LHCN-M2 (cell line): ENCODE measurements at regions not wholly inside any gene's neighbourhood (a gene's known extent, or its start where the extent isn't known, plus 50 kb on each side); places are given as distances from the start of the nearest gene placed in this dataset.

ENCODE experiments used
- DNase-seq: peaks from one replicate; pipeline ENCODE4 v3.0.0-alpha.2; 2012; ENCODE audit warnings: low read depth

DNA sequence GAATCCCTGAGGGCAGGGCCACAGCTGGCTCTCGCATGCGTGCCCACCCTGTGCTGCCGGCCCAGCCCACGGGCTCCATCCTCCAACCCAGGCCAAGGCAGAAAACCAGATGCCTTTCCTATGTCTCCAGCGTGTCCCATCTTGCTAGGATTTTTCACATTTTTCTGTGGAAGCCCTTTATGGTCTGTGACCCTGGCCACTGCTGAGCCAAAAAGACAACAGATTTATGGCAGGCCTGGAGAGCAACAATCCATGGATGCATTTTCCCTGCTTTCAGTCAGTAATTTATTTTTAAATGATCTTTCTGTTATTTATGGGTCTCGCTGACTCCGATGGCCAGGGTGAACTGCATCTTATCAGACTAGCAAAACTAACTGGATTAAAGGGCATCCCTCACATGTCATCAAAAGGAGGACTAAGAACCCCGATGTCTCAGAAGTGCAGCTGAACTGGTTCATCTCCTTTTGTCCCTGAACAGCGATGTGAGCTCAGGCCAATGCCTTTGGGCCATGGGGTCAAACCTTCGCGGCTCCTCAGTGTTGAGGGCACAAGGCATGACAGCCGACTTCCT lies 346.0 kb downstream of the CYRIA start:
- DNase-seq = no peak

DNA sequence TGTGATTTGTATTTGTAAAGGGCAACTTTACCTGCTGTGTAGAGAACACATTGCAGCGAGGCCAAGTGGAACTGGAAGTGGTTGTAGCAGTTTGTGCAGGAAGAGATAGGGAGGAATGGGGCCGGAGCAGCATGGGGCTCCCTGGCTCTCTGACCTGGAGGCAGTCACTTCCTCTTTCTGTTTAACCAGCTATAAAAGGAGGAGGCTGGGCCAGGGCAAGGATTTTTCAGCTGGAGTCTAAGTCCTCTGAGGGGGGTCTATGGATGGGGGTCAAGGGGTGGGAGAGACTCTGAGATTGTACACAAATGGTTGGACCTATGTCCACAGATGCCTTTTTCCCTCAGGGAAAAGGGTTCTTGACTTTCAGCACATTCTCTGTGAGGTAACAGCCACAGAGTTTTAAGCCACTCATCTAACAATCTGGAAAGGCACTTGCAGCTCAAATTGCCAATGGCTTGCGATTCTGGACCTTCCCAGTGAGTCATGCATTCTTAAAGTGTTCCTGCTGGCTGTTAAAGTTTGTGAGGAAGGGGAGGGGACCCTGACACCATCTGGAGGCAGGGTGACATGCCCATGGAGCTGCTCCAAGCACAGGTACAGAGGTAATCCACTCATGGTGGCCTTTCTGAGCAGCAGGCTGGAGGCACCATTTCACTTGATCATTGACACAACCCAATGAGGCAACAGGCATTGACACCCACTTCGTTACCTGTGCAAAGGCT lies 347.0 kb downstream of the CYRIA start:
- DNase-seq = no peak

DNA sequence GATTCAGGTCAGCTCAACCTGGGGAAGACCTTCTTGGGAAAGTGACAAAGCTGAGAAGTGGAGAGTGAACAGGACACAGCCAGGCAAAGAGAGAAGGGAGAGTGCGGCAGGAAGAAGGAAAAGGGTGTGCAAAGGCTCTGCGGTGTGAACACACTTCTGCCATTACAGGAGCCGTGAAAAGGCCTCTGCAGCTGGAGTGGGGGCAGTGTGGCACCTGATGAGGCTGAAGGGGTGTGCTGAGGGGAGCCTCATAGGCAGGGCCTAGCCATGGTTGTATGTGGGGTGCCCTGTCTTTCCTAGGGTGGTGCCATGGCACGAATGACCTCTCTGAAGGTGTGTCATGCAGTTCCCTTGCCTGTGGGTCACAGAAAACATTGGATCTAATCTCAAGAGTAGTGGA lies 347.6 kb downstream of the CYRIA start:
- no peak for DNase-seq

DNA sequence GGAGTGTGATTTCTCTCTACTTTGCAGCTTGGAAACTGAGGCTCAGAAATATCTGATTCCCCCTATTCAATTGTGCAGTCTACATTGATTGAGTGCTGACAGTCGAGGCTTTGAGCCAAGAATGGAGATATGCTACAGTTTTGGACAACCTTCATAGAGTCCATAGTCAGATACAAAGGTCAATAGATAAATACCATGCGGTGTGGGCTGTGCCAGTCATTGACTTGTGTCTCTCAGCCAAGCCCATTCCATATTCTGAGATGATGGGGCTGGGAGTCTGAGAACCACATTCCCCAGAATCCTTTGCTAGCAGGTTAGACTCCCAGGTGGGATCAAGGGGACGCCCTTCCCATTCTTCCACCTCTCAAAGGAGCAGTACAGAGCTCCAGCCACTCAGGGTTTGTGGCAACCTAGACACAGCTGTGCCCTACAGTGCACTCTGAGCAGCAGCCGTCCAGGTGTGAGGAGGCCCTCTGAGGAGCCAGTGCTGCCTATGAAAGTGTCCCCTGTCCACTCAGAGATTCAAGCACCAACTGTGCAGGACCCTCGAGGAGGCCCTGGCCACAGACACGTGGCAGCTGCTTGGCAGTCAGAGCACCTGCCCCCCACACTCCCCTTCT lies 348.3 kb downstream of the CYRIA start:
- no peak for DNase-seq

DNA sequence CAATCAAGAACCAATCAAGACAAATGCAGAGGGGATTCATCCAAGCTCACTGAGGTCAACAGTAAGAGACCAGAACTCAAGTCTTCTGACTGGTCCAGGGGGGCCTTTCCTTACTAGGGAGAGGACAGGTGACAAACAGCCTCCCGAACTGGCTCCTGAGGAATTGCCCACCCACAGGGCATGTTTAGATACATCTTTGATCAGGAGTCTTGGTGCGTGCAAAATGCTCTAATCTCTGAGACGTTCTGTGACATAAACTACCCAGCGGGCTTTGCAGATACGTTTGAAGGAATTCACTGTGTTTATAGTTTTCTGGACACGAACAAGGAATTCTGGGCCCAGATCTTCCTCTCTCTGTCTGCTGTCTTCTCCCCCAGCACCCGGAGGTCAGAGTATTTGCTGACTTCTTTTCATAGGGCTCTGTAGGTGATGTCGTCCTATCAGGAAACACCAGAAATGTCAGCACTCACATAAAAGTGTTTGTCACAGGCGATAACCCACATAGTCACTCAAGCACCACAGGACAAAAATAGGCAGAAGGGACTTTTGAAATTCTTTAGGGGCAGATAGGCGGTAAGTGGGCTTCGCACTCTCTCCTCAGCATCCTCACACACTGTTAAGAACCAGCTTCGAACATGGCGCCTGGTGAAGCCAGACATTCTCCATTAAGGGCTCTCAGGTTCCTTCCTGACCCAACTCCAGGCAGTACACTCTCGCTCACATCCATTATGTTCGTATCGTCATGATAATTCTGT lies 349.0 kb downstream of the CYRIA start:
- no peak for DNase-seq

DNA sequence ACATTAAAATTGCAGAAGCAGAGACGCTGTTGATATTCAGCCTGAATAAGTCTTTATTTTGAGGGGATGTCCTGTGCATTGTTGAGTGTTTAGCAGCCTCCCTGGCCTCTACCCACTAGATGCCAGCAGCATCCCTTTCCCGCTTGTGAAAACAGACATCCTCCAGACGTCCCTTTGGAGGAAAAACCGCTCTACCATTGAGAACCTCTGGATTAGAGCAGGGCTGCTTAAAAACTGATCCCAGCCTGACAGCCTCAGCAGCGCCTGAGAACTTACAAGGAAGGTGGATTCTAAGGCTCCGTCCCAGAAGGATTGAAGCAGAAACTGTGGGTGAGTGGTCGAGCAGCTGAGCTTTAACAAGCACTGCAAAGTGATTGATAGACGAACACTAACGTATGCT lies 349.7 kb downstream of the CYRIA start:
- no peak for DNase-seq

DNA sequence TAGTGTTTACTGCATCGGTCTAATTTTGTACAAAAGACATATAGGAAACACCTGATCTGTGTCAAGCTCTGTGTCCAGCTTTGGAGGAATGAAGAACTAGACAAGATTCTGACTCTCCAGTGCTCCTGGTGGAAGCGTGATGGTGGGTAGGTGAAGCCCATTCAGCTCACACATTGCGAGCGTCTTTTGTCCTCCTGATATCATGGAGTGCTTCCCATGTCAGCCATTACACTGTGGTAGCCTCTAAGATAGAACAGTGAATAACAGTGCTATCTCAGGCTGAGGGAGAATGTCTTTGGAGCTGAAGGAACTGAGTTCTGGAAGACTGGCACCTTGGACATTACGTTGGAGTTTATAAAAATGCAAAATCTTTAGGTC lies 350.2 kb downstream of the CYRIA start:
- DNase-seq = no peak

DNA sequence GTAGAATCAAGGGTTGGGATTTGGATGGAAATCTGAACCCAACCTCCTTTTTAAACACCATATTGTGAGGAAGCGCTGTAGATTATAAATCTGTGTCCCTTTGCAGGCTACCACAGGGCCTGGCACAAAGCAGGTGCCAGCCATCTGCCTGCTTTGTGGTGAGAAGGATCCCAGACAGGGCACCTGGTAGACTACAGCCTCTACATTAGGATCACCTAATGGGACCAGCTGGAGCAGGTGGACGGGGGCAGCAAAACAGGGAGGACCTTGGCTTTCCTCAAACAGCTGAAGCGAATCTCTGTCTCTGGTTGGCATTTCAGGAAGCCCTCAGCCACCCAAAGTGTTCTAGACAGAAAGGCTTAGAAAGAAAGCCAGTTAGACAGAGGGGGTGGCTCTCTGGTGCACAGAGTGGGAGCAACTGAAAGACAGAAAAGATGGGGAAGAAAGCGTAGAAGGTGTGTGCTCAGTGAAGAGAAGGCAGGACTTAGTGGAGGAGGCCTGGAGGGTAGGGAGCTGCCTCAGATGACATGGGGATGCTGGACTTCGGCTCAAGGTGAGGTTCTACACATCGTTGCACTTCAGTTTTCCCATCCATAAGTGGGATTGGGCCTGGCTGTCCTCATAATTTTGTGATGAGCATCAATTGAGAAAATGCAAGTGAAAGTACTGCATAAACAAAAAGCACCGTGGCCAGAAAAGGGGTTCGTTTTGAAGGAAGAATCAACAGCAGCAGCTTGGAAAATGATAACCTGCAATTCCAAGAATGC lies 350.8 kb downstream of the CYRIA start:
- DNase-seq = no peak

DNA sequence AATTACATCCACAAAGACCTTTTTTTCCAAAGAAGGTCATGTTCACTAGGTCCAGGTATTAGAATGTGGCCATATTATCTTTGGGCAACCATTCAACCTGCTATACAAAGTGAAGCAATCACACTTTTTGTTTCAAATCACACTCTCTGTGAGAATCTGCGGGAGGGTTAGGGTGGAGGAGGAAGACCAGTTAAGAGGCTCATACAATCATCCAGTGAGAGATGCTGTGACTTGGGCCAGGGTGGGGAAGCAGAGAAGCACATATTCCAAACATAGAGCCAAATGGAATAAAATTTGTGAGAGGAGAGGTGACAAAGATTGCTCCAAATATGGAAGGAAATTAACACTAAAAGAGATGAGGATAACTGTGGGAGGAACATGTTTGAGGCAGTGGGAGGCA lies 351.6 kb downstream of the CYRIA start:
- no peak for DNase-seq

DNA sequence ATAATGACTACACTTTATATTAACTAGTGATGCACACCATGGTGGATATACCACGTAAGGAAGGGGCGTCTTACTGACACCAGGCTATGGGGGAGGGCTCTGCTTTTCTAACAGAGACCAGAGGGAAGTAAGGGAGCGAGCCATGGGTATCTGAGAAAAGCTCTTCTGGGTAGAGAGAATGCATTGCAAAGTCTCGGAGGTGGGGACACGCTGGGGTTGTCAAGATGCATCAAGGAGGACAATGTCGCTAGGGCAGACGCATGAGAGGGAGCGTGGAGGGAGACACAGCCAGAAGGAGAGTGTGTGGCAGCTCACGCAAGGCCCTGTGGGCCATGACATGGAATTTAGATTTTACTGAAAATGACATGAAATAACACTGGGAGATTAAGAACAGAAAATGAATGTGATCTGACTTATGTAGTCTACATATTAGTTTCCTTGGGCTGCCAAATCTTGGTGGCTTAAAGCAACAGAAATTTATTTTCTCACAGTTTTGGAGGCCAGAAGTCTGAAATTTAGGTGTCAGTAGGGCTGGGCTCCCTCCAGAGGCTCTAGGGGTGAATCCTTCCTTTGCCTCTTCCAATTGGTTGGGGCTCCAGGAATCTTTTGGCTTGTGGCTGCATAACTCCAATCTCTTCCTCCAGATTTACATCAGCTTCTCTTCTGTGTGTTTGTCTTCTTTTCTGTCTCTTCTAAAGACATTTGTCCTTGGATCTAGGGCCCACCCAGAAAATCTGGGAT lies 352.2 kb downstream of the CYRIA start:
- no peak for DNase-seq

DNA sequence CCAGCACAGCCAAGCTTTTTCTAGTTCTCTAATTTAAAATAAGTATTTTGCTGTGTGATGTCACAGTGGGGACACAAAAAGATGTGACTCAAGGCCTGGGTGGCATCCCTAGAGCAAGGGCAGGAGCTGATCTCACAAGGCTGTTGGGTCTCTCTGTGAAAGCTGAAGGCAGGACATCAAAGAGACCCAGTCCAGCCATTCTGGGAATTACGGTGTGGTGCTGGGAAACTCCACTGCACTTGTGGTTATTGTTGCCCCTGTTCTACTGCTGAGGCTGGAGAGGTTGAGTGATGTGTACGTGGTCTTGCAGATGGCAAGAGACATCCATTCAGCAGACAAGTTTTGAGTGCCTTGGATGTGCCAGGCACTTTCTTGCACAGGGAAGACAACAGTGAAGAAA lies 352.9 kb downstream of the CYRIA start:
- DNase-seq = no peak

DNA sequence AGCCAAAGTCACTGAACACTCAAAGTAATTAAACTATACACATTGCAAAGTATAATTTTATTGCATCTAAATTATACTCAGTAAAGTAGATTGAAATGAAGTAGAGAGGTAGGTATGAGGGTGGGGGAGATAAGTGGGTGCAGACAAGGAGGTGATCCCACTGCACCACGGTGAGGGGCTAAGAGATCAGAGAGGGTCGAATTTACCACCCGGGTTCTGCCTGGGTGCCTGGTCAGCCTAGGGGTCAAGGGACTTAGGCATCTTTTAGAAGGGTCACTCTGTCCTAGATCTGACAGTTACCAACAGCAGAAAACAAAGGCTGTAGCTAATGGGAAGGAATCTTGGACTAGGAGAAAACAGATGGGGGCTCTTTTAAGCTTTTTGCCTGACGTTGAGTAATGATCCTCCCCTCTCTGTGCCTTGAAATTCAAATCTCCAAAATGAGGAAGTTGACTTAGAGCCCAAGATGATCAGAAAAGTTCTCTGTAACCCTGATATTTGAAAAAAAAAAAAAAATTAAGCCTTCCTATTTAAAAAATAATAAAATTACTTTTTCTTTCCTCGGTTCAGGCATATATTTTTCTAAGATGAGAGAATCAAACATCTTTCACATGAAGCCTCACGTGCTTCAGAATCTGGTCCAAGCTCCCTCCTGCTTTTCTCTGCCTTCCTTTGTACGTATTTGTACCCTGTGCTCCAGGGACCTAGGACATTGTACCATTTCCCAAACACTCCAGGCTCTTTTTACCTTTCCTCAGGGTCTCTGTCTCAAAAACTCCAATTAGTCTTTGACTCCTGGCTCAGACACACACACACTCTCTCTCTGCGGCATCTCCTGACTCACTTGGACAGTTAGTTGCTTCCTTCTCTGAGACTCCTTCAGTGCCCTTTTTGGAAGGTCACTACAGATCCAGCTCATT lies 353.9 kb downstream of the CYRIA start:
- no peak for DNase-seq

DNA sequence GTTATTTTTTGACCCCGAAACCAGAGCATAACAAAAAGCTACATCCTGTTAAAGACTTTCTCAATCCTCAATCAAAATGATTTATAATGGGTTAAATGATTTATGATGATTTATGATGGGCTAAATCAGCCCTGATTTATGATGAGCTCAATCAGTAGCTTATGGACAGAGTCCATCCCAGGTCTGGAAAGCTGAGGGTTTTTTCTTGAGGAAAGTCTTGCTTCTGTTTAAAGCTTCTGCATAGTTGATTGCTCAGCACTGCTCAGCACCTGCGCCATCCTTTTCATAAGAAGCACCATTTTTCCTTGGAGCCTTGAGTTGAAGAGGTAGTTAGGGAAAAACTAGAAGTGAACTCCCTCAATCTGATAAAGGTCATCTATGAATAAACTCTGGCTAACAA lies 356.8 kb downstream of the CYRIA start:
- no peak for DNase-seq

DNA sequence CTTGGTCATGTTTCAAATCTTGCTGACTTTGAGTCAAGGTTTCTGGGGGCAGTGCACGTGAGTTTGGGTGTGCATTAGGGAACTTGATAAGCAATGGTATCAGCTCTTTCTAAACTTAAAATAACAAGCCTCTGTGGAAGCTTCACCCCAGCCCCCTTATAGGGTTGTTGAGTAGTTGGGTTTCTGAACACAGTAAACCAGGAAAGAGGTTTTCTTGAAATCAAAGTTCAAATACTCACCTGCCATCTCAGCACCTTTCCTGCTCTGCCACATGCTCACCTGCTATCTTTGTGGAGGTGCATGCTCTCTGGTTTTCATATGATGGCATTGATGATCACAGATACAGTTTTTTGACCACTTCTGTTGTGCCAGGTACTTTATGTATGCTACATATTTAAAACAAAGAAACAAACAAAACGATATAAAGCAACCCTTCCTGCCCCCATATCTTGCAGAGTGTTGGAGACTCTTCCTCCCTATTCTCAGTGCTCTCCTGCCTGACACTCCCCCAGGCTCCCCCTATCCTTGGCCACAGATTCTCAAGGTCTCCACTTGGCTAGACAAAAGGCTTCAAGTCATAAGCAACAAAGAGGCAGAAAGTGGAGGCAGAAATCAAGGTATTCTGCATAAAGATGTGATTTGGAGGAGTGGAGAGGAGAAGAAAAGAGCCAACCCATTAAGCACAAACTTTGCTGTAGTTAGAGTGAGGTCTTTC lies 360.6 kb downstream of the CYRIA start:
- no peak for DNase-seq

DNA sequence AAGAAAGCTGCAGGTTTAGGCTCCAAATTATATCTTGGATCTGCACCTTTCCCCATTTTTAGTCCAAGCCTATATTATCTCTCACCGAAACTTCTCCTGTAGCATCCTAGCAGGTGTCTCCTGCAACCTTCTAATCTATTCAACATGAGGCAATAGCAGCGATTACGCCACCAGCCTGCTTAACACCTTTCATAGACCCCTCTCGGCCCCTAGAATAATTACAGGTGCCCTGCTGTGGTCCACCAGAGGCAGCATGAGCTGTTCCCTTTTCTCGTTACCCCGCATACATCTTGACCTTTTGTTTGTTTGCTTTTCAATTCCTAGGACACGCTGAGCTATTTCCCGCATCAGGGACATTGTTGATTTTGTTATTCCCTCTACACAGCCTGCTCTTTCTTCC lies 361.9 kb downstream of the CYRIA start:
- no peak for DNase-seq

DNA sequence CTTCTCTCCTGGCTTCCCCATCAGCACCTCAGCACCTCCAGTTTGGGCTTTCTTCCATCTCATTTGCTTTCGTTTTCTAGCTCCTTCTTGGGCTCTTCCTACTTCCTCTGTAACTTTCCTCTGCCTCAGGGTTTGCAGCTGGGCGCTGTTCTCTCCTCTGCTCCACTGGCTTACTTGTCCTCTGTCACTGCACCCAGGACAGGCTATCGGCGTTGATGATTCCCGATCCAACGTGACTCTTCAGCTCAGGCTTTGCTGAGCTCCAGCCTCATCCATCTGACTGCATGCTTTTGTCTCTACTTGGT lies 362.4 kb downstream of the CYRIA start:
- DNase-seq = no peak

DNA sequence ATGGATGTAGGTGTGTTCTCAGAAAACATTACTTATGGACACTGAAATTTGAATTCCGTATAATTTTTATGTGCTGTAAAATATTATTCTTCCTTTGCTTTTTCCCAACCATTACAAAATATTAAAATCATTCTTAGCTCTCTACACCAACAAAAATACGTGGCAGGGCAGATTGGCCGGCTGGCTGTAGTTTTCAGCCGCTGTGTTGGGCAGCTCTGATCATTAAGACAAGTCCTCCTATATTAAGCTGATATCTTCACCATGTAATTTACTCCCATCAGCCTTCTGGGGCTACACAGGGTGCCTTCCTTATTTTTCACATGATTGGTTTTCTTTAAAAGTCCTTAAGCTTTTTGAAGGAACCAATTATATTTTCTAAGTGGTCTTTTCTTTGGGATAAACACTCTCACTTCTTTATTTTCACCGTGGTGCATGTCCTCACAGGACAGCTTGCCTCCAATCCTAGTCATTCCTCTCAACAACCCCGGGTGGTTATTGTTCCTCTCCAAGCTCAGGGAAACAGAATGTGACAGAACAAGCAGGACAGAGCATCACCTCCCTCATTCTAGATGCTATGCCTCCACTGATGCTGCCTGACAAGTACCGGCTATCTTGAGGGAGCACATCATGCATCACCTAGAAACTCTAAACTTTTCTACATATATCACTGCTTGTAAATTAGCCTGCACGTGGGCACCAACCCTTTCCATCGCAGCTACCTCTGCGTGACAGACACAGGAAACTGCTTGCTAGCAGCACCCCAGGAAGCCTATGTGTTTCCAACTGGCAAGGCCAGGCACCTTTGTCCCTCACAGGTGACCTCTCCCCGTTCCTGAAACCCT lies 362.3 kb downstream of the MYCN start:
- no peak for DNase-seq

DNA sequence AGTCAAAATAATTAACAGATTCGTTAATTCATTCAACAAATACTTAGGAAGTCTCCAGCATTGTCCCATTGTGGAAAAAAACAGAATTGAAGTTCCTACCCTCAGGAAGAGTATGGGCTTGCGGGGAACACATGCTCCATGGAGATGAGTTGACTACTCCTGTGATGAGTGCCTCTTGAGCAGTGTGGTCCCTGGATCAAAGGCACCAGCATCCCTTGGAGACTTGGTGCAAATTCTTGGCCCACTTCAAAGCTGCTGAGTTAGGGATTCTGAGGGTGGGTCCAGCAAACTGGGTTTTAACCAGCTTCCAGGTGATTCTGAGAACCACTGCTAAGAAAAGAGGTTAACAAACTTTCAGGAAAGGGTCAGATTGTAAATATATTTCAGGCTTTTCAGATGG lies 361.6 kb downstream of the MYCN start:
- no peak for DNase-seq

DNA sequence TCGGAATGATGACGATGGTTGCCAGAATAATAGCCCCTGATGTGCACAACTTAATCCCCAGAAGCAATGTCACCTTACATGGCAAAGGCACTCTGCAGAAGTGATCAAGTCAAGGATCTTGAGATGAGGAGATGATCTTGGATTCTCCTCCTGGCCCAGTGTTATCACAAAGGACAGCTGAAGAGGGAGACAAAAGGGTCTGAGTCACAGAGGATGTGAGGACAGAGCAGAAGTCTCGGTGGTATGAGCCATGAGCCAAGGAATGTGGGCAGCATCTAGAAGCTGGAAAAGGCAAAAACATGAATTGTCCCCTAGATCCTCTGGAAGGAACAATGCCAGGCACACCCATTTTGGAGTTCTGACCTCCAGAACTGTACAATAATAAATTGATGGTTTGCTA lies 358.5 kb downstream of the MYCN start:
- no peak for DNase-seq
